ENCODE measurements at regions not wholly inside any gene's neighbourhood (a gene's known extent, or its start where the extent isn't known, plus 50 kb on each side); places are given as distances from the start of the nearest gene placed in this dataset.

DNA sequence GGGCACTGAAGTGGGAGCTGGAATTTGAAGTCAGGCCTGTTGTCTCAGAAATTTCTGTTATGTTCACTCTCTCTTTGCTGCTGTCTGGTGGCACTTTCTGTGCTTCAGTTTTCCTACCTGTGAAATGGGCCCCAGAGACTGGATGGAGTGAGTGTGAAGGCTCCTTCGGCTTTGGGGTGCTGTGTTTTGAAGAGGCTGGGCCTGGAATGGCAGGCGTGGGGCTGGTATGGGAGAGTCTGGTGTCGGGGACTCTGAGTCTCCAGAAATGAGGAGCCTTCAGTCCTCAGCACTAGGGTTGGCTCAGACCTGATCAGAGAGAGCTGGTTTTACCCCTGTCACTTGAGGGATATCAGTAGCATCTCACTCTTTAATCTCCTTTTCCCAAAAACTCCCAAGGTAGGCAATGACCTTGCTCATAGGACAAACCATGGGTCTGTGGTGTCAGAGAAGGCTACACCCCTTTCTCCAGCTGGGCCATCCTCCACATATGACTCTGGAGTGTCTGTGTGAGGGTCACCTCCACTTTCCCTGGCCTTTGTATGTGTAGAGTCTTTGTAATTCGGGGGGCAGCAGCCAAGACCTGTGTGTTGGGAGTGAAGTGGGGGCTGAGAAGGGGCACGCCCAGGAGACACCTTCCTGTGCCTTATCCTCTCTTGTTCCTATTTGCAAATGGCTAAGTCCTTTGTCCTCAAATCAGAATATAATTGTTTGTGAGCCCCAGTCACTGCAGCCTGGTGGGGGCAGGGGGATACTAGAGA is 279.9 kb downstream of the PTPRU start (continued):
- TF ChIP-seq SMAD5 (IDR thresholded peaks at IDR 0.05; ENCODE audit: low read depth) (no peak), KLF5 (IDR thresholded peaks at IDR 0.05; ENCODE audit: partially characterized antibody) (no peak)

DNA sequence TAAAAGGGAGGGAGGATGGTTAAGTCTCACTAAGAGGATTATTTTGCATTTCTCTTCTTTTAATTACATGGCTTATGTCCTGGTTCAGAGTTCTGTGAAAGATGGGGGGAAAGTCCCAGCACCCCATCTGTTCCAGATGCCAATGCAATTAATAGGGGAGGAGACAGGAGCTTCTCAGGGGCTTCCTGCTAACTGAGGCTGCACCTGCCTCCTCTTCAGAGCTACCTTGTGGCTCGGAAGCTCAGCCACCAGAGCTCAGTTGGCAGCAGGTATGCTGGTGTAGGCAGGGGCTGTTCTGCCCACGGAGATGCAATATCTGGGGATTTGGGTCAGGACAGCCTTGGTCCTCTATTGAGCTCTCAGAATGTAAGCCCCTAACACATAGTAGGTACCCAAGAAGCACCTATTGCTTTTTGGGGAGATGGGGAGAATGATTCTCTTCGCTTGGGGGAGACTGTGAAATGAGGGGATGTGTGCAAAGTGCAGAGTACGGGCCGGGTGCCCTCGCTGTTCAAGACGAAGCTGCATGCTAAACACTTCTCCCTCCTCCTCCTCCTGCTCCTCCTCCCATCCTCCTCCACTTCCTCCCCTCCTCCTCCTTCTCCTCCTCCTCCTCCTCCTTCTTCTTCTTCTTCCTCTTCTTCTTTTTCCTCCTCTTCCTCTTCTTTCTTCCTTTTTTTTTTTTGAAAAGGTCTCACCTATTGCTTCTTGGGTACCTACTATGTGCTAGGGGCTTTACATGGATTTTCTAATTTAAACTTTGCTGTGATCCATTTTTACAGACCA is 279.0 kb downstream of the PTPRU start:
- H3K4me1 ChIP-seq (ENCODE audit: control insufficient read depth, insufficient read depth, low read length), result no peaks in the 10 kb centered on the region
- H2AFZ ChIP-seq (ENCODE audit: control insufficient read depth, low read depth, low read length), result no peak overlapping the region
- no peaks in the 10 kb centered on the region for H3K36me3 ChIP-seq (ENCODE audit: control insufficient read depth in 2 of 2, insufficient read depth in 2 of 2, low read length in 1 of 2)
- DNase-seq (ENCODE audit: low read depth, low spot score) (no peak), FAIRE-seq (no peak), ATAC-seq (no peak)
- no peak overlapping the region for H3K9ac ChIP-seq (ENCODE audit: control insufficient read depth, insufficient read depth, low read length)
- no peak overlapping the region for H3K4me2 ChIP-seq (ENCODE audit: control insufficient read depth, insufficient read depth)
- no peaks in the 10 kb centered on the region for H3K27me3 ChIP-seq (replicated peaks in 1 of 2; ENCODE audit: control insufficient read depth in 2 of 2, insufficient read depth in 2 of 2, low read length in 1 of 2)
- H4K20me1 ChIP-seq (ENCODE audit: control insufficient read depth, insufficient read depth), result no peaks in the 10 kb centered on the region
- no peak overlapping the region for H3K4me3 ChIP-seq
- intact Hi-C loops (cut with micrococcal nuclease; ENCODE audit: unreplicated experiment), result no loop called here
- no TSS peak for BruUV-seq (replicated peaks)
- RAD21 ChIA-PET (ENCODE audit: unreplicated experiment), result no interaction called here
- no peaks in the 10 kb centered on the region for H3K79me2 ChIP-seq (ENCODE audit: control insufficient read depth, insufficient read depth, low read length)
- H3K27ac ChIP-seq (ENCODE audit: control insufficient read depth, insufficient read depth), result no peak overlapping the region
- in situ Hi-C loops (cut with MboI), result no loop called here
- POLR2A ChIA-PET, result no interaction called here
- no peaks in the 10 kb centered on the region for H3K9me3 ChIP-seq (replicated peaks; ENCODE audit: control insufficient read depth, insufficient read depth, low read length)
- 0% methylated on average over 7 of the region's 7 CpGs for WGBS (ENCODE audit: insufficient coverage, insufficient replicate concordance, low lambda C conversion rate, missing lambda C conversion rate)
- CTCF ChIA-PET, result no interaction called here
- SMC1A ChIA-PET (ENCODE audit: uncharacterized antibody, unreplicated experiment), result no interaction called here
- TF ChIP-seq E4F1 (IDR thresholded peaks at IDR 0.05; ENCODE audit: borderline replicate concordance, partially characterized antibody) (no peak), USF1 (IDR thresholded peaks at IDR 0.05; ENCODE audit: borderline replicate concordance, extremely low read length, insufficient read depth, low read depth, low read length) (no peak), PML (IDR thresholded peaks at IDR 0.05; ENCODE audit: low read length) (no peak), BHLHE40 (IDR thresholded peaks at IDR 0.05; ENCODE audit: borderline replicate concordance in 1 of 2, low read depth in 2 of 2, low read length in 1 of 2) (no peak), HDGF (IDR thresholded peaks at IDR 0.05) (no peak), RUNX3 (IDR thresholded peaks at IDR 0.05; ENCODE audit: low read length) (no peak), ATF7 (IDR thresholded peaks at IDR 0.05; ENCODE audit: low read depth) (no peak), SKIL (IDR thresholded peaks at IDR 0.05; ENCODE audit: low read depth, poor library complexity, severe bottlenecking) (no peak), EP300 (IDR thresholded peaks at IDR 0.05; ENCODE audit: borderline replicate concordance in 1 of 2, control insufficient read depth in 1 of 2, low read depth in 2 of 2, low read length in 2 of 2) (no peak)
